Vagina (tissue), 2 donors: ENCODE measurements at regions not wholly inside any gene's neighbourhood (a gene's known extent, or its start where the extent isn't known, plus 50 kb on each side); places are given as distances from the start of the nearest gene placed in this dataset.

Experiments used
- POLR2A ChIP-seq, 2 donors: fragments of 450-650 bp; IDR thresholded peaks; one replicate each; pipeline ENCODE4 v1.6.1; 2017; ENCODE audit warnings: antibody characterized with exemption in 2 of 2, mild to moderate bottlenecking in 2 of 2, moderate library complexity in 2 of 2
- POLR2AphosphoS5 ChIP-seq, 2 donors: sonication (generic); formaldehyde crosslinking; IDR thresholded peaks; one replicate each; pipeline ENCODE4 v1.9.0; 2017; ENCODE audit warnings: antibody characterized with exemption in 2 of 2, mild to moderate bottlenecking in 2 of 2, low read depth in 1 of 2; ENCODE audit not compliant: insufficient read depth in 1 of 2
- TF ChIP-seq, protein P1 (sequence below), 3 experiments: fragments of 450-650 bp in 2 of 3; fragments of 200-600 bp in 1 of 3; sonication (generic) in 1 of 3; IDR thresholded peaks; one replicate each; pipeline ENCODE4 v1.5.1; 2017 to 2019; ENCODE audit warnings: antibody characterized with exemption in 3 of 3, mild to moderate bottlenecking in 2 of 3, moderate library complexity in 2 of 3

DNA sequence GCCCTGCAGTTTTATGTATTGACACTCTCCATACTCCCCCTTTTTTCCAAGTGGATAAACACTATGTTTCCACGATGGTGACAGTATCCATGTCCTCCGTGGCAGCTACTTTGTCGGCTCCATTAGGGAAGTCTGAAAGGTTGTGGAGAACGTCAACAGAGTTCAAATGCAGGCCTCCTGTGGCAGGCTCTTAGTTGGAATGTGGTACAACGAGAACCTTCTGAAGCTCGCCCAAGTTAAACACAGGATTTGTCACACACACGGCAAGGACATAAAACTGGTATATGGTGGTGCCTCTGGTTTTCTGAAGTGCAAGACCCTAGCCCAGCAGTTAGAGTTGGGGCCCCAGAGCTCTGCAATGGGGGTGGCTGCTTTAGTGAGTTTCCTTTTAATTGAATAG, 187.0 kb upstream of the TAB2 start:
- TF ChIP-seq, protein P1, sequence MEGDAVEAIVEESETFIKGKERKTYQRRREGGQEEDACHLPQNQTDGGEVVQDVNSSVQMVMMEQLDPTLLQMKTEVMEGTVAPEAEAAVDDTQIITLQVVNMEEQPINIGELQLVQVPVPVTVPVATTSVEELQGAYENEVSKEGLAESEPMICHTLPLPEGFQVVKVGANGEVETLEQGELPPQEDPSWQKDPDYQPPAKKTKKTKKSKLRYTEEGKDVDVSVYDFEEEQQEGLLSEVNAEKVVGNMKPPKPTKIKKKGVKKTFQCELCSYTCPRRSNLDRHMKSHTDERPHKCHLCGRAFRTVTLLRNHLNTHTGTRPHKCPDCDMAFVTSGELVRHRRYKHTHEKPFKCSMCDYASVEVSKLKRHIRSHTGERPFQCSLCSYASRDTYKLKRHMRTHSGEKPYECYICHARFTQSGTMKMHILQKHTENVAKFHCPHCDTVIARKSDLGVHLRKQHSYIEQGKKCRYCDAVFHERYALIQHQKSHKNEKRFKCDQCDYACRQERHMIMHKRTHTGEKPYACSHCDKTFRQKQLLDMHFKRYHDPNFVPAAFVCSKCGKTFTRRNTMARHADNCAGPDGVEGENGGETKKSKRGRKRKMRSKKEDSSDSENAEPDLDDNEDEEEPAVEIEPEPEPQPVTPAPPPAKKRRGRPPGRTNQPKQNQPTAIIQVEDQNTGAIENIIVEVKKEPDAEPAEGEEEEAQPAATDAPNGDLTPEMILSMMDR (IDR thresholded peaks at IDR 0.05), result no peak
- TF ChIP-seq POLR2A (IDR thresholded peaks at IDR 0.05), result no peak
- no peak for TF ChIP-seq POLR2AphosphoS5 (IDR thresholded peaks at IDR 0.05; ENCODE audit: insufficient read depth in 1 of 2, low read depth in 1 of 2)
